Effector CD8-positive, alpha-beta T cell (primary cell): ENCODE measurements at regions not wholly inside any gene's neighbourhood (a gene's known extent, or its start where the extent isn't known, plus 50 kb on each side); places are given as distances from the start of the nearest gene placed in this dataset.
A peak's percentile ranks its signal among the peaks of the same experiment; 100 is the strongest.

Experiments
- DNase-seq: peaks from one replicate; lab custom pipeline; 2025; lab: John Stamatoyannopoulos, UW

- peak; percentile 39 for DNase-seq
These were observed 55.8 kb upstream of the GSE1 start for GRCh38 chr16:85557083-85557970.

GRCh38 chr16:85557971-85558657, 55.0 kb upstream of the GSE1 start:
- no peak for DNase-seq

- DNase-seq: no peak
These were observed 52.2 kb upstream of the GSE1 start for GRCh38 chr16:85560932-85561247.

- DNase-seq: no peak
These were observed 51.7 kb upstream of the GSE1 start for GRCh38 chr16:85561248-85562092.

- no peak for DNase-seq
These were observed 50.9 kb upstream of the GSE1 start for GRCh38 chr16:85562093-85562786.

- no peak for DNase-seq
These were observed 50.1 kb upstream of the GSE1 start for GRCh38 chr16:85563034-85563433.
